Mucosa of rectum (tissue), 2 donors: ENCODE measurements at regions not wholly inside any gene's neighbourhood (a gene's known extent, or its start where the extent isn't known, plus 50 kb on each side); places are given as distances from the start of the nearest gene placed in this dataset.

ENCODE experiments used
- H3K27ac ChIP-seq, 2 donors: one replicate each; pipeline ENCODE4 v1.7.0; 2013; ENCODE audit warnings: inconsistent platforms in 2 of 2, low read depth in 2 of 2, low read length in 2 of 2
- H3K27me3 ChIP-seq, 2 donors: one replicate each; pipeline ENCODE4 v1.7.0; 2013; ENCODE audit warnings: low read length in 2 of 2; ENCODE audit not compliant: control insufficient read depth in 2 of 2, insufficient read depth in 2 of 2
- H3K36me3 ChIP-seq, 2 donors: one replicate each; pipeline ENCODE4 v1.7.0; 2013; ENCODE audit warnings: low read length in 2 of 2; ENCODE audit not compliant: control insufficient read depth in 2 of 2, insufficient read depth in 2 of 2
- H3K4me1 ChIP-seq, 2 donors: one replicate each; pipeline ENCODE4 v1.7.0; 2013; ENCODE audit warnings: low read length in 2 of 2, mild to moderate bottlenecking in 1 of 2; ENCODE audit not compliant: control insufficient read depth in 2 of 2, insufficient read depth in 2 of 2
- H3K4me3 ChIP-seq, 2 donors: one replicate each; pipeline ENCODE4 v1.7.0; 2013; ENCODE audit warnings: low read length in 2 of 2
- H3K9ac ChIP-seq, 2 donors: one replicate each; pipeline ENCODE4 v1.7.0; 2013; ENCODE audit warnings: low read length in 2 of 2, low read depth in 1 of 2, mild to moderate bottlenecking in 1 of 2
- H3K9me3 ChIP-seq, 2 donors: one replicate each; pipeline ENCODE4 v1.7.0; 2013; ENCODE audit warnings: low read length in 2 of 2; ENCODE audit not compliant: control insufficient read depth in 2 of 2
- donor health status: healthy.
- donor health status: Normal muscosa, but diverticular disease.

DNA sequence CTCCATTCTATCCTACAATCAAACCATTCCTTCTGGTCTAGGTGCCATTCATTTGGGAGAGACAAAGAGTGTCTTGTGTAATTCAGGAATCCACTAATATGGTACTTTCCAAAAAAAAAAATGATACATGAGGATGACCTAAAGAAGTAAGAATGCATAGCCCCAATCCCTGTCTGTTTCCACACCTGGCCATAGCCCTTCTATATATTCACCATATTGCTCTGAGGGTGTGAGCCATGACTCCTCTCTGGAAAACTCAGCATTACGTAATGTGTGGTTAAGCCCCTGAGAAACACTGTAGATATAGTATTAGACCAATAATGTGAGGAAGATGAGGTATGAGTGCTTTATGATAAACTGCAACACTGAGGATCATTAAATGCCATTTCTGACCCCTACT, 592.7 kb downstream of the INHBA start:
- Histone ChIP-seq H3K9me3 (no peaks in the 10 kb centered on the region), H3K4me1 (no peaks in the 10 kb centered on the region), H3K27me3 (no peaks in the 10 kb centered on the region), H3K9ac (no peak overlapping the region), H3K36me3 (no peaks in the 10 kb centered on the region), H3K4me3 (no peak overlapping the region), H3K27ac (no peak overlapping the region)

DNA sequence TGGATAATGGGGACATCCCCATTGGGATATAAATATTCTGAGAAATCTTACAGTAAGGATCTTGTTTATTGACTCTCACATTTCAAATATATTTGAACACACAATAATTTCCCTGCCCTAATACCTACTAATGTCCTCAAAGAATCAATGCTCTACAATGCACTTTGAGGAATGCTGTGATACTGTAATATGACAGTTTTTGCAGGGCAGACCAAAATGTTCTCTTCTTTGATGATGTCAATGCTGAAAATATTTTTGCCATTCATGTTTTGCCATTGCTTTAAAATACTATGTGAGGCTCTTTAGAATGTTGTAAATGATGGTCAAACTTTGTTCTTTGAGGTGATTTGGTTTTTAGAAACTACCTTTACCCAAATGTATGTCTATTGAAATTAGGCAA, 594.1 kb downstream of the INHBA start:
- Histone ChIP-seq H3K4me3 (no peak overlapping the region), H3K36me3 (no peaks in the 10 kb centered on the region), H3K9me3 (no peaks in the 10 kb centered on the region), H3K27me3 (no peaks in the 10 kb centered on the region), H3K9ac (no peak overlapping the region), H3K27ac (no peak overlapping the region), H3K4me1 (no peaks in the 10 kb centered on the region)

DNA sequence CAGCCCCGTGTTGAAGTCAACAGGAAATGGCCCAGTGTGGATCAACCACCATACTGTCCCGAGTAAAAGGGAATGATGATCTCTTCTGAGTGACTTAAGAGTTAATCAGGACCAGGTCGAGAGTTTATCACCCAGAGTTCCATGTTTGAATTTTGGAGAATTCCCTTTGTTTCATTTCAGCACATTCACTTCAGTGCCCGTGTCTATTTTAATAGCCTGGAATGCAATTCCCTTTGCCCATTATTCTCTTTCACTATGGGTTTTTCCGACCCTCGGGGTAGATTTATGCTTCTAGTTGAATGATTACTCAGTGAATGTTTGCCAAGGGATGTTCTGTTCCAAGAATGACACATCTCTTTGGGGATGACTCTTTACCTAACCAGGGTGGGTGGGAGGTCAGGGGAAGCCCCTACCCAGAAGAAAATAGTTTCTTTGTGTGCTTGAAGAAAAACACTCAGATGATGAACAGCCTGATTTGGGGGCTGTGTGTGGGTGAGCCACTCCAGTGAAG, 594.9 kb downstream of the INHBA start:
- Histone ChIP-seq H3K4me1 (no peaks in the 10 kb centered on the region), H3K9ac (no peak overlapping the region), H3K4me3 (no peak overlapping the region), H3K27ac (no peak overlapping the region), H3K9me3 (no peaks in the 10 kb centered on the region), H3K36me3 (no peaks in the 10 kb centered on the region), H3K27me3 (no peaks in the 10 kb centered on the region)

DNA sequence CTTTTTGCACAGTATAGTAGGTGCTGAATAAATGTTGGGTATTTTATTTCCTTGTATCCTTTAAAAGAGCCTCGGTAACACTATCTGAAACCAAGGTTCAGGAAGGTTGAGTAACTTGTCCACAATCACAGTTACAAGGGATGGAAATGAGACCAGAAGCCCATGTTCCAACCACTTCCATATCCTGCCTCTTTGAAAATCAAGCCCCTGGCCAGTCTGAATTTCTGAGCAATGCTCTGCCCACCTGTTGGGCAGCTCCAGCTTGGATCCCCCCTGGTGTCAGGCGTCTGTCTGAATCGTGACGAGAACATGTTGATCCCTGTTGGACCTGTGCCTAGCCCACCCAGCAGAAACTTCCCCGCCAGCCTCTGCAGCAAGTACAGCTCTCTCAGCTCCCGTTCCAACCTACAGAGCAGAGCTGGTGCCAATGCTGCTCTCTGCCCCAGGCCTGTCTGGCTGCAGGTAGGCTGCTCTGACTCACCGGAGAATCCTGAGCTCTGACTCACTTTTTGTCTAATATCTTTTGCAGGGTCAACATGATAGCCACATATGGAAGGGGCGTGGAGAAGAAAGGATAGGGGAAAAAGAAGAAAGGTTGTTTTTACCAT, 595.5 kb downstream of the INHBA start:
- H3K9ac ChIP-seq = no peak overlapping the region
- no peak overlapping the region for H3K4me3 ChIP-seq
- no peaks in the 10 kb centered on the region for H3K36me3 ChIP-seq
- H3K27me3 ChIP-seq = no peaks in the 10 kb centered on the region
- H3K4me1 ChIP-seq = no peaks in the 10 kb centered on the region
- H3K27ac ChIP-seq = no peak overlapping the region
- H3K9me3 ChIP-seq = no peaks in the 10 kb centered on the region

DNA sequence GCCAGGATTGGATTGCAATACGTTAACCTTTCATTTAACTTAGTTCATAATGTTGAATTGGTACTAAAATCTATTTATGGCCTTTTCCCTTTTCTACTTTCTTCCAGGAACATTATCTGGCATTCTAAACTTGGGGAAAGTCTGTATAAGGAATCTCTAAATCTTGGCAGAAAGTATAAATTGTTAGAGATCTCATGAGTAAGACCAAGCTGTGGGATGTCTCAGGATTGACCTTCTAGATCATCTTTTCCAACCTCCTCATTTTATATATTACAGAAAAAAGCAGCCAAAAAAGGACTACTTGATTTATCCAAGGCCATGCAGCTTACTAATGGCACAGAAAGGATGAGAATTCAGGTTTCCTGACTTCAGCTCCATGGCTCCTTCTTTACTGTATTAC, 598.3 kb downstream of the INHBA start:
- no peaks in the 10 kb centered on the region for H3K9me3 ChIP-seq
- H3K4me3 ChIP-seq = no peak overlapping the region
- no peaks in the 10 kb centered on the region for H3K36me3 ChIP-seq
- no peak overlapping the region for H3K9ac ChIP-seq
- no peak overlapping the region for H3K27ac ChIP-seq
- H3K27me3 ChIP-seq = no peaks in the 10 kb centered on the region
- H3K4me1 ChIP-seq = no peaks in the 10 kb centered on the region

DNA sequence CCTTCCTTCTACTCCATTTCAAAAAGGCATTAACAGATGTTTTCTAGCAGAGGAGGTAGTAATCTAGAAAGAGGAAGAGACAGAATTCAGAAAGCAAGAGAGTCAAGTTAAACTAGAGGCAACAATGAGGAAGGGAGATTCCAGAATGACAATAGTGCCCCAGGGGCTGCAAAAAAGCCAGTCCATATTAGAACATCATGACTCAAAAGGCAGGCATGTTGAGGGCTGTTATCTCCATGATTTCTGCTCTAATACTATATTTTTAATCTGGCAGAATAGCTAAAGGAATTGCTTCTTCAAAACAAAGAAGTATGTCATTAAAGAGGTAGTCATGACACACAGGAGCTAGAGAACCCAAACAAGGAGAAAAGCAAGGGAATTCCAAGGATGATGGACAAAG, 599.6 kb downstream of the INHBA start:
- Histone ChIP-seq H3K27ac (no peak overlapping the region), H3K9me3 (no peaks in the 10 kb centered on the region), H3K27me3 (no peaks in the 10 kb centered on the region), H3K36me3 (no peaks in the 10 kb centered on the region), H3K4me3 (no peak overlapping the region), H3K9ac (no peak overlapping the region), H3K4me1 (no peaks in the 10 kb centered on the region)

DNA sequence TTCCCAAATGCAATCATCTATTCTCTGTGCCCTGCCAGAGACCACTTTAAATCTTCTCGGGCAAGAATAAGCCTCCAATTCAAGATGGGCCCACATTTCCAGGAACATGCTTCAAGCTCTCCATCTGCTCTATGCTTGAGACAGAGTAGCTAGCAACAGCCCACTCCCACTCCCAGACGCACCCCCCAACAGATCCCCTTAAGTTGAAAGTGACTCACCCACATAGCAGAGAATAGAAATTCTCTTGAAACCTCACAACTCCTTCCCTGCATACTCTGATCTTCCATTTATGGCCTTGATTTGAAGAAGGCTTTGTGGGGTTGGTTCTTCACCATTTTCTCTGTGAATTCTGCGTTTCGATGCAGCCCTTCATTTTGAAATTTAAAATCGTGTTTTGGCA, 604.0 kb downstream of the INHBA start:
- Histone ChIP-seq H3K27ac (no peak overlapping the region), H3K9ac (no peak overlapping the region), H3K4me1 (no peaks in the 10 kb centered on the region), H3K36me3 (no peaks in the 10 kb centered on the region), H3K9me3 (no peaks in the 10 kb centered on the region), H3K27me3 (no peaks in the 10 kb centered on the region), H3K4me3 (no peak overlapping the region)

DNA sequence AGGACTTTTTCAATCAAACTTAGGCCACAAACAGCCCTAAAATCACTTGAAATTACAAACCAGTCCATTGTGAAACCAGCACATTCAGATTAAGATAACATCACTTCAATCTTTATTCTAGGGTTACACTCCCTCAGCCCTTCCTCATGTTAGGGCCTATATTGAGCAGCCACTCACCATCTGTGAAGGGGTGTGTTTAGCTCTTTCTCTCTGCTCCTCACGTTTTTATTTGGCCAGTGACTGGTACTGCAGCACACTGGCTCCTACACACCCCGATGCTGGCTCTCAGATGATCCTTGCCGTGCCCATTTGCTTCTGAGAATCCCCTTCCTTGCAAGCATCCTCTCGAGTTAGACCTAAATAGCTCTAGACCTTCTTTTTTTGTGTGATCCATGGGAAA, 604.5 kb downstream of the INHBA start:
- H3K9ac ChIP-seq = no peak overlapping the region
- H3K4me1 ChIP-seq = no peaks in the 10 kb centered on the region
- no peak overlapping the region for H3K27ac ChIP-seq
- H3K9me3 ChIP-seq = no peaks in the 10 kb centered on the region
- no peaks in the 10 kb centered on the region for H3K36me3 ChIP-seq
- H3K4me3 ChIP-seq = no peak overlapping the region
- no peaks in the 10 kb centered on the region for H3K27me3 ChIP-seq

DNA sequence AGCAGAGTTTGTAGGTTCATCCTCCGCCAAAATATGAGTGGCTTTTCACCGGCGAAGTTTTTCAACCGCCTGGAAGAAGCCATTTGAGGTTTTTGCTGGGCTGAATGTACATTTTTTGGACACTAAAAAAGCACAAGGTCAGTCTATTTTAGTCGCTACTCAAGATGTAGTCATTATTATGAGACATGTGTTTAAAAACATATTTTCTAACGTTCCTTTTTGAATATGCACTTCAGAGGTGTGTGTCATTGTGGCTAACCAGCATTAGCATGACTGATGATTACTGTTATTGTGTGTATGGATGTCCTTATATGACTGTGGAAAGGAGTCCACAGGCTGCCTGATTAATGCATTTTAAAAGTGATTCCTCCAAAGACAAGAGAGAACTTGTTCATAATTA, 605.4 kb downstream of the INHBA start:
- Histone ChIP-seq H3K4me3 (no peak overlapping the region), H3K9ac (no peak overlapping the region), H3K9me3 (no peaks in the 10 kb centered on the region), H3K27ac (no peak overlapping the region), H3K4me1 (no peaks in the 10 kb centered on the region), H3K36me3 (no peaks in the 10 kb centered on the region), H3K27me3 (no peaks in the 10 kb centered on the region)

DNA sequence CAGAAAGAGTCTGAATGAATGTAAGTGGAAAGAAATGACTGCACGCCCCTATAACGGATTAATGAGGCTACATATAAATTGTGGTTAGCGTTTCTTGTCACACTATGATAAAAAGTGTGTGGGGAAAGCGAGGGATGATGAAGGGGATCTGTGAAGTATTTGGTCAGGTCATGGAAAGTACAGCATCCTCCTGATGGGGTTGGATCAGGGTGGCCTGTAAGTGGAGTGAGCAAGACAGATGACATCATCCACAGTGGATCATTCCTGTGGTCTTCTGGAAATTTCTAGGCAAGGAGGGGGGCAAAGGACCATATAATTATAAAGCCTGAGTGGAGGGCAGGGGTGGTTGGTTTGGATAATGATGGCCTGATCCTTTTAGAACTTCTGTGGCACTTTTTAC, 606.0 kb downstream of the INHBA start:
- H3K4me3 ChIP-seq = no peak overlapping the region

DNA sequence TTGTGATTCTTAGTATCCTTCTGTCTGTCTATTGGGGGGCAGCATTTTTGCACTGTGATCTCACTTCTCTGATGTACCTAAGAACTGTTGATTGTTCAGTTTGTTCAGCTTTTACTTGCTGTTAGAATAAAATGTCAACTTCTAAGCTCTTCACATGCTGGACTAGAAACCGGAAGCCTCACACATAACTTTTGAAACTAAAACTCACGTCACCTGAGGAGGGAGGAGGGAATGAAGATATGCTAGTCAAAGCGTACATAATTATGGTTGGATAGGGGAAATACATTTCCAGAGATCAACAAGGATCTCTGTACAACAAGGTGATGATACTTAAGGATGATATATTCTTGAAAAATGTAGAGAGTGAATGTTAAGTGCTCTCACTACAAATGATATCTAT, 609.7 kb downstream of the INHBA start:
- H3K4me1 ChIP-seq = no peaks in the 10 kb centered on the region
- no peak overlapping the region for H3K27ac ChIP-seq
- no peak overlapping the region for H3K4me3 ChIP-seq
- no peaks in the 10 kb centered on the region for H3K36me3 ChIP-seq
- H3K9ac ChIP-seq = no peak overlapping the region
- H3K27me3 ChIP-seq = no peaks in the 10 kb centered on the region
- H3K9me3 ChIP-seq = no peaks in the 10 kb centered on the region

More for the DNA sequence above, 606.0 kb downstream of the INHBA start:
- H3K36me3 ChIP-seq = no peaks in the 10 kb centered on the region
- H3K9me3 ChIP-seq = no peaks in the 10 kb centered on the region
- H3K9ac ChIP-seq = no peak overlapping the region
- no peak overlapping the region for H3K27ac ChIP-seq
- no peaks in the 10 kb centered on the region for H3K4me1 ChIP-seq
- H3K27me3 ChIP-seq = no peaks in the 10 kb centered on the region
